GM21619 (cell line): ENCODE measurements at regions not wholly inside any gene's neighbourhood (a gene's known extent, or its start where the extent isn't known, plus 50 kb on each side); places are given as distances from the start of the nearest gene placed in this dataset.
"Not testable (repeated sequence)": the region's sequence is repeated elsewhere in the genome, so short reads cannot be mapped to it uniquely, and the experiment has no call there.

Source experiments
- ATAC-seq: cut with Tn5 transposase; IDR thresholded peaks from one replicate; pipeline ENCODE4 v1.9.1; 2021; ENCODE audit not compliant: unreplicated experiment

GRCh38 chr6:179340-179950 lies 112.8 kb upstream of the DUSP22 start:
- no peak for ATAC-seq

DNA sequence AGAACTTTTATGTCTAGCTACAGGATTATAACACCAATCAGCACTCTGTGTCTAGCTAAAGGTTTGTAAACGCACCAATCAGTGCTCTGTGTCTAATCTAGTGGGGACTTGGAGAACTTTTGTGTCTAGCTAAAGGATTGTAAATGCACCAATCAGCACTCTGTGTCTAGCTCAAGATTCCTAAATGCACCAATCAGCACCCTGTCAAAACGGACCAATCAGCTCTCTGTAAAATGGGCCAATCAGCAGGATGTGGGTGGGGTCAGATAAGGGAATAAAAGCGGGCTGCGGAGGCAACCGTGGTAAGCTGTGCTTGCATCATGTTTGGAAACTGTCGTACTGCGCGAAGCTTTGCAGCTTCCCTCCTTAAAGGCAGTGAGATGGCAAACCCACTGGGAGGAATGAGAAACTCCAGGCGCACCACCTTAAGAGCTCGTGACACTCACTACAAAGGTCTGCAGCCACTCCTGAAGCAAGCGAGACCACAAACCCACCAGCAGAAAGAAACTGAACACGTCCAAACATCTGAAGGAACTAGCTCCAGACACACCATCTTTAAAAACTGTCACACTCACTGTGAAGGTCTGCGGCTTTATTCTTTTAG lies 112.1 kb upstream of the DUSP22 start:
- not testable (repeated sequence) for ATAC-seq

DNA sequence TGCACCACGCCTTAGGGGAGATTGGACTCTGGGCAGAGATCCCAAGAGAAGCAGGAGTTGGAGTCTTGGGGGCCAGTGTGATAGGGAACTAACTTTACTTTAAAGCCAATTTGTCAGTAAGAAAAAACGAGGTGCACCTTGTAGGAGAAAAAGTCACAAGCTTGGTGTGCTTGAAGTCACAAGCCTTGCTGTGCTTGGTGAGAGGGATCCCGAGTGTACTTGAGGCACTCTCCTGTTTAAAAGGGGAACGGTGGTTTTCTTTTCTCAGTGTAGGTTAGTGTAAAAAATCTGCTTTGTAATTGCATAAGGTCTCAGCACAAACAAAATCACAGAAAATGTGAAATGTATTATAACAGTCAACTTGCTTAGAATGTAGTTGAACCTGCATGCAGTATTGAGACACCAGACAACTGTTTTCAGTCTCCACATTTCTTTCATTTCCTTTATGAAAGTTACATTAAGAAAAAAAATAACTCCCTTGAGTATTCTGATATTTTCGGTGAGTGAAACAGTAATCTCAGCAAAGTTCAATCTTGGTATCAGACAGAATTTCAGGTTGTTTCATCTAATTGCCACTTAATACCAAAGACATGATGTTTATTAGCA lies 111.1 kb upstream of the DUSP22 start:
- ATAC-seq, result peak; percentile 64

- no peak for ATAC-seq
These were observed 108.6 kb upstream of the DUSP22 start for GRCh38 chr6:183668-184067.

GRCh38 chr6:184161-184700 lies 108.1 kb upstream of the DUSP22 start:
- ATAC-seq, result no peak

DNA sequence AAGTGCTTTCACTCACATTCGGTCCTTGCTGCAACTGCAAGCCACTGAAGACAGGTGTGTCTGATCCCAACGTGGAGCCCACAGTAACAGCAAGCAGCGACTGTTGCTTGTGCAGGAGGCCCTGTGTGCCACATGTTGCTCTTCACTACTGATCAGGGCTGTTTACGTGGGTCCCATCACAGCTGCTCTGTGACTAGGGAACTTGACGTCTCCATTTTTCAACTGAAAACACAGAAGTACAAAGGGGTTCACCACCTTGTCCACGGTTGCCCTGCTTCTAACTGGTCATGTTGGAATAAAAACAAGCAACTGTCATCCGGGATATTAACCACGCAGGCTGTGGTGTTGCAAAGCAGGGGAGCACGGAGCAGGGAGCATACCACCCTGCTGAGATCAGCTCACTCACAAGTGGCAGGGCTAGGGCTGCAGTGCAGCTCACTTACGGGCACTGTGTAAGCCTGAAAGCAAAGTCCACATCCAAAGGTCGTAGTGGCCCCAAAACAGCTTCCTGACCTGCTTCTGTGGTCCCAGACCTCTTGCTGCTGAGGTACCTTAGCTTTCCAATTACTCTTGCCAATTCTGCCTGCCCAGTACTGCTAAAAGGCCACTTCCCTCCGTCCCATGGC lies 105.8 kb upstream of the DUSP22 start:
- no peak for ATAC-seq

DNA sequence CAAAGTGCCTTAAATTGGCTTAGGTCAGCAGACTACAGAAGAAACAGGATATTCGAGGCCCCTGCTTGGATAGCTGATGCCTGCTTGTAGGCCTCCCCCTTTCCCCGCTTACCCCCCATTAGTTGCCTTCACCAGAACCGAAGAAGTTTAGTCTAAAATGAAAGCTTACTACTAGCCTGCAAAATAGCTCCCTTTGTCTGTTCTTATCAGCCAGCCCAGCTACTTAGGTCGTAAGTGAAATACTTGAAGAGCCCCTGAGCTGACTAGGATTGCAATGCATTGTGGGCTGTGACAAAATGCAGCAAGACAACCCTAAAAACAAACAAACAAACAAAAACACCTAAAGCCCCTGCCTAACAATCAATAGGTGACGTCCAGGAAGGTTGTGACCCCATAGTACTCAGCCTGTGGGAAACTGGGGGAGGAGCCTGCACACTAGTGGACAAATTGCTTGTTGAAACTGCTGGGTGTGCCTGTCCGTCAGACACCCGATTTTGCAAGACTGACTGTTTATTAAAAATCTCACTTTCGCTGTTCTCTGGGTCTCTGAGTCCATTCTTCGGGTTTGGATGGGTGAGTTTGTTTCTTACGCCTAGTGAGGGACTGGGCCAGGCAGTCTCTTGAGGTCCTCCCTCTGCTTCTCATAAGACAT lies 105.0 kb upstream of the DUSP22 start:
- no peak for ATAC-seq

DNA sequence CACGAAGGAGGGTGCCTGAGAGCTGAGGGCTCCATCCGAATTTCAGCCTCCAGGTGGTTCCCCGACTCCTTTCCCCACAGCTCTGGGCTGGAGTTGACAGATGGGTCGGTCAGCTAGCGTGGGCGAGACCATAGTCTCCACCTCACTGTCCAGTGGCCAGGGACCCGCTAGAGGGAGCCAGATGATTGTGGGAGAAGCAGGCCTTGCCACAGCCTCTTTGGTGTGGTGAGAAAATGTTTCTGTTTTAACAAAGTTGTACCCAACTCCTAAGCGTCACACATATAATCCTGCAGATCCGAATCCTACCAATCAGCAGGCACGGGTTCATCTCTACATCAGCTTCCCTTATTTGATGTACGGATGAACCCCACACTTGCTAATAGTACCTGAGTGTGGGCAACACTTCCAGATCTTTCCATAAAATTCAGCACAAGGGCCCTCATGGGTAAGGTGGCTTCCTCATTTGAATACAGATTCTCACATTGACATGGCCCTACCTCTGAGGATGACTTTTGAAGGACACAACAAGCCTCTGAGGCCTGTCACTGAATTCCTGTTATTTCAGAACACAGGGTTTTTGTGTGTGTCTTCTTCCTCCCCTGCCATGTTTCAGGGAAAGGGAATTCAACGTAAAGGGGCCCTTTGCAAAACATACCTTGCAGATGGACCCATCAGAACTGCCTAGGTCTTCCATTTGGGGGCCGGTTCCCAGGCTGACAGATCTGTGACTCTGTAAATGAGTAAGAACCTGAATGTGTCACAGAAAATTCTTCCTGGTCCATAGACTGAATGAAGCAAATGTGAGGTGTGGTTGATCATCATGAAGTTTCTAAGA lies 103.2 kb upstream of the DUSP22 start:
- ATAC-seq, result peak; percentile 51

DNA sequence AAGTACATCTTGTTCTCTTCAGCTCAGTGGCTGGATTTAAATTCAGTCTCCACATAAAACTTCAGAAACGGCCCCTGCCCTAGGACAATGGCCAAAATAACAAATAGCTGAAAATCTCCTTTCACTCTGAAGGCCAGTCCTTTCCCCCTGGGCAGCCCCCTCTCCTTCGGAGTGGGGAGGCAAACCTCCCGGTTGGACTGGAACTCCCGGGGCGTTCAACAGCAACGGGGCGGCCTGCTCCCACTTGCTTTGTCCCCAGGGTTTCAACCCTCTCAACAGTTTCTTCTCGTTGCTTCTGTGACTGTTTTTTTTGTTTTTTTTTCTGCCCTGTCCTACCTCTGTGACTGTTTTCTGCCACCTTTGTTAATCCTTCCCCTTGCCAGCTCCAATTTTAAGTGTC lies 102.6 kb upstream of the DUSP22 start:
- peak; percentile 1 for ATAC-seq

- no peak for ATAC-seq
These were observed 101.5 kb upstream of the DUSP22 start for GRCh38 chr6:190596-191395.

GRCh38 chr6:191487-192312 lies 100.6 kb upstream of the DUSP22 start:
- no peak for ATAC-seq

DNA sequence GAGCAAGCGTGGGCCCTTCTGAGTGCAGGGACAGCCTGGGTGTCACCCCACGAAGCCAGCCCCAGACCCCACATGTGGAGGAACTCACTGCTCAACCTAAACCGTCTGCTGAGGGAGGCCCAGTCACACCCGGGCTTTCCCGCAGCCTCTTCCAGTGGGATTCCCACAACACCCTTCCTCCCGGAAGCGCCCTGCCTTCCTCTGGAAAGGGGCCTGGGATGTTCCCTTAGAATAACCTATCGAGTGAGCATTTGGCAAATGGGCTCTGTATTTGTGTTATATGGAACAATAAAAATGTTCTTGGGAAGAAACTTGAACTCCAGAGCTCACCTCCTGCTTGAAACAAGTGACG lies 100.0 kb upstream of the DUSP22 start:
- ATAC-seq, result no peak

GRCh38 chr6:193180-193579 lies 99.1 kb upstream of the DUSP22 start:
- ATAC-seq, result no peak

DNA sequence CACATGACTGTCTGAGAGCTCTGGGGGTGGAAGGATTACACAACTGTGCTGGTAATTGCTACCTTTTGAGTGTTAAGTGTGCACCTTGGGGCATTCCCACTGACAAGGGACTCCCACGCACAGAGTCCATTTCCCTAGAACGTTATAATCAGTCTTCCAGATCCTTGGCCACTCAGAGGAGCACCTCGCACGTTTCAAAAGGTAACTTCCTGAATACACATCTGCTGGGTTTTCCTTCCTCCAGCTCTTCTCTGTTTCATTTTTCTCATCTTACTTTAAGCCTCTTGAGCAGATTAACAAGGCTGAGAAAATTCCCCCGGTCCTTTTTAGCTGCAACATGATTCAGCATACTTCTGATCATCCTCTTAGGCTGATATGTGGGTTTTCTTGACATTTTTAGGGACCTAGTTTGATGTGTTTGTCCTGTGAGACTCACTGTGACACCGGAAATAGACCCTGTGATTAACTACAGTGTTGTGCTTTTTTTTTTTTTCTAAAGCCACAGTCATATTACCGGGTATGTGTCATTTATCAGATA lies 98.4 kb upstream of the DUSP22 start:
- no peak for ATAC-seq

DNA sequence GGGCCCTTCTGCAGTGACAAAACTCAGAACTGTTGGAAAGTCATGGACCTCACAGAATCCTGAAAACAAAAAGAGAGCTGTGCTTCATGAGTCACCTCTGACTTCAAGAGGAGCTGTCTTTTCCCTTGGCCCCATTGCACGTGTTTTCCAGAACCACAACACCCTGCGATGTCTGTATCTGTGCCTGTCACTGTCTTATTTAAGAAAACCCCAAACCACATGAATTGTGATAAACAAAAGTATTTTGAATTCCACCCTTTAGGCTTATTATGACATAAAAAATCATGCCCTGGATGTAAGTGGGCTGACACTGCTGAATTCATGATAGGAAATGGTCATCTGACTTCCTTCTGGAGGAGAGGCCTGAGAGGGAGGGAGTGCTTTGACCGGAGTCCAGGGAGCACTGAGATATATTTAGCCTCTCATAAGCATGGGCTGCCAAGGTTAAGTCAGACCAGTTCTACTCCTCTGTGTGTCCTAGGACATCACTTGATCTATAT lies 96.4 kb upstream of the DUSP22 start:
- no peak for ATAC-seq

DNA sequence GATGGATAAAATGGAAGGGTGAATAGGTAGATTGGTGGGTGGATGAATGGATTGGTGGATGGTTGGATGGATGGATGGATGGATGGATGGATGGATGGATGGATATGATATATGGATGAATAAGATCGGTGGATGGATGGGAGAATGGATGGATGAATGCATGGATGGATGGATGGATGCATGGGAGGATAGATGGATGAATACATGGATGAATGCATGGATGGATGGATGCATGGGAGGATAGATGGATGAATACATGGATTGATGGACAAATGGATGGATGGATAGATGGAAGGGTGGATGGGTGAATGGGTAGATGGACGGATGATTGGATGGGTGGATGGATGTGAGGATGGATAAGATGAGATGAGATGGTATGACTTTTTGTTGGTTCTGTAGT lies 95.7 kb upstream of the DUSP22 start:
- no peak for ATAC-seq

DNA sequence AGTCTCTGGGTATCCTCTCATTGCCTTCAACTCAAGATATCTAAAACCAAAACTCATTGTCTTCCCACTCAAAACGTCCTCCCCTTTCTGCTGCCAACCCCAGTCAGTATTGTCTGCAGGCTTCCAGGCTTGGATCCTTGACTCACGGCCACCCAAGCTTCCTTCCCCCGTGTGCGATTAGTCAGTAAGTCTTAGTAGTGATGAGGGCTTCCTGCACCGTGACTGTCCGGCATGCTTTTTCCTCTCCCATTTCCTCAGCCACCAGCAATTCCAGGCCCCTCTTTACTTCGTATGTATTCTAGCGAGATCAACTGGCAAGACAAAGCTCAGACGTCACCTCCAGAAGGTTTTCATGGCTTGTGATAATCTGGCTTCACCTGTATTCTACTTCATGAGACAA lies 88.6 kb upstream of the DUSP22 start:
- no peak for ATAC-seq

GRCh38 chr6:206264-206663 lies 86.0 kb upstream of the DUSP22 start:
- ATAC-seq, result no peak

DNA sequence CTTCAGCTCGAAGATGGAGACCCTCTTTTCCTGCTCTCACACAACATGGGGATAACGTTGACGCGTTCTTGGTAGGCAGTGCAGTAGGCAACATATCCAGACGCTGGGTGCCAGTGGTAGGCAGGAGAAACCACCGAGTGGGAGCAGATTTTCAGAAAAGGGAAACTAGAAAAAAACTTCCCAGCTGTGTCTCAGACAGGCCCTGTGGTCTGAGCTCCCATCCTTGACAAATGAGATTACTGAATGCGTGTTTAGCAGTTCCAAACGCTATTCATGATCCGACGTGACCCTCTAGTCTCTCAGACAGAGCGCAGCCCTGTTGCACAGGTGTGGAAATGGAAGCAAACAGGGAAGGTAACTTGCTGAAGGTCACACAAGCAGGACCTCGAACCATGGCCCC lies 83.9 kb upstream of the DUSP22 start:
- ATAC-seq, result no peak
